ENCODE measurements at regions not wholly inside any gene's neighbourhood (a gene's known extent, or its start where the extent isn't known, plus 50 kb on each side); places are given as distances from the start of the nearest gene placed in this dataset.
"Not testable (repeated sequence)": the region's sequence is repeated elsewhere in the genome, so short reads cannot be mapped to it uniquely, and the experiment has no call there.

DNA sequence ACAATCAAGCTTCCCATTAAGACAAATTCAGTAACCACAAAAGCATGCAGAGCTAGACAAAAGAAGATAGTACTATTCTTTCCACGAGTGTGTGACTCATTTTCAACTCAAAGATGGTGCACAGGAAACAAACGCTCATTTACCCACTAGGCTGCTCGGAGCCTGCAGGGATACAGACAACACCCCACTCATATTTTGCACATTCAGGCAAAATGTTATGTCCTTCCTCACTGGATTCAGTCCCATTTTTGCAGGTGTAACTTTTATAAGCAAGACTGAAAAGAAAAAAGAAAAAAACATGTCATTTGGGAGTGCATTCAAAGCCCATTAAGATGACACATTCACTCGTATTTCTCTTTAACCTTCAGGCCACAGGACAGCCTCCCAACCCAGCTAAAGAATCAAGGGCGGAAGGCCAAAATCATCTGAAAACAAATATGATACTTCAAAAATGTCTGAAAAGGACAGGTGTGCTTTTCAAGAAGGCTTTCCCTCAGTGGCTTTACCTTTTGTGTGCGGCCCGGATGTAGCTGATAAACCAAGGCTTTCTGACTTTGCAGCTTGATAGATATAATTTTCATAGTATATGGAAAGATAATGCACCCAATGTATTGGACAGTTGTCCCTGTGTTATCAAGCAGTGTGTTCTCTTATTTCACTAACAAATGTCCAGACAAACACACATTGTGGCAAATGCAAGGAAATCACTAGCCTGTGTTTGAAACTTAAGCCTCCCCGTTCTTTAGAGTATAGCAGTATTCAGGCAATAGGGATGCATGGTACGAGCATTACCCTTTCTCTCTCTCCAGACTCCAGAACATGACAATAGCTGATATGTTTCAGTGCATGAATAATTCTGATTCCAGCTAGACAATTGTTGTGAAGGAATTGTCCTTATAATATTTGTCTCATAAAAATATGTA, 147.8 kb upstream of the KRR1 start:
- no peak for DNase-seq

DNA sequence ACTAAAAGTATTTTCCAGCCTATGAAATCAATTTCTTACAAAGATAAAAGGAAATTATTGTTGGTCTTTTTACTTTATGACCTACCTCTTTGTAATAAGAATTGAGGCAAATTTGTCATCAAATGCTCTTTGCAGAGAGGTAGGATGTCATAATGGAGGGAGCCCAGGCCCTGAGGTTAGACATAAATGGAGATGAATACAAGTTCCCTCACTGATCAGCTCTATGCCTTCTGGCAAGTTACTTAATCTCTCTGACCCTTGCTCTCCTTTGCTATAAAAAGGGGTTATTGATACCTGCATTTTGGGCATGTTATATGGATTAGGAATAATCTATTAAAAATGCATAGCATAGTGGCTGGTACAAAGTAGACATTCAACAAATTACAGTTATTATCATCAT, 146.9 kb upstream of the KRR1 start:
- DNase-seq: no peak

DNA sequence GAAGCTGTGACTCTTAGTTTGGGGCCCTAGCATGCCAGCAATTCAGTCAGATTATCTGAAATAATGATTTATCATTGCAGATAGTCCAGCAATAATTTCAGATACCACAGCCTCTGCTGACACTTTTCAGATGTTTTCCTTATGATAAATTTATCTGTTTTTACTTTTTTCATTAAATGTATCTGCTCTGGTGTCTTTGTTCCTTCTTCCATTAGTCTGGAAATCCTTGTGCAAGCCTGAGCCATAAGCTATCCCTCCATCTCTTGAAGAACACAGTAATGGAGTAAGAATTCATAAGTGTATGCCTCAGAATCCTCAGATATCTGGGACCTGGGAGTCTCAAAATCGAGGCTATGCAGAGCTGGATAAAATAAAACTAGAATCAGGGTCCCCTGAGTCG, 146.4 kb upstream of the KRR1 start:
- DNase-seq: no peak

DNA sequence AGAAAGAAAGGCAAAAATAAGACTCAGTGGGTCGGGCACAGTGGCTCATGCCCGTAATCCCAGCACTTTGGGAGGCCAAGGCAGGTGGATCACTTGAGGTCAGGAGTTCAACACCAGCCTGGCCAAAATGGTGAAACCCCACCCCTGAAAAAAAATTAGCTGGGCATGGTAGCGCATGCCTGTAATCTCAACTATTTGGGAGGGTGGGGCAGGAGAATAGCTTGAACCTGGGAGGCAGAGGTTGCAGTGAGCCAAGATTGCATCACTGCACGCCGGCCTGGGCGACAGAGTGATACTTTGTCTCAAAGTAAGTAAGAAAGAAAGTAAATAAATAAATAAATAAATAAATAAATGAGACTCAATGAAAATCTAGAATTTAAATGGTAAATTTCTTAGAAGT, 145.9 kb upstream of the KRR1 start:
- not testable (repeated sequence) for DNase-seq

DNA sequence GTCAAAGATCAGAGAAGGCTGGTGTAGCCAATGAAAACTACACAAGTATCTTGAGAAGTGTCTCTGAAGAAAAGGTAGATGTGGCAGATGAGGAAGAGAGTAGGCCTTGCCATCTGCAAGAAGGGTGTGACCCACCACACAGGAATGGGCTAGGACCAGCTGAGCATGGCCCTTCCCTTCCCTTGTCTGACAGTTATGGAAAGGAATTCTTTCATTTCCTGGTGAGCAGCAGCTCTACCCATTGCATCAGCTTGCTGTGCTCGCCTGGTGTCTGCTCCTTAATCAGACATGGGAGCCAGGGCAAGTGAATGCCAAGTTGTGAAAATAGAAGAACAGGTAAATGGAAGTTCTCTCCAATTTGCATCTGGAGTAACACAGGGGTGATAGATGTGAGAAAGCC, 145.2 kb upstream of the KRR1 start:
- DNase-seq: peak; percentile 11

DNA sequence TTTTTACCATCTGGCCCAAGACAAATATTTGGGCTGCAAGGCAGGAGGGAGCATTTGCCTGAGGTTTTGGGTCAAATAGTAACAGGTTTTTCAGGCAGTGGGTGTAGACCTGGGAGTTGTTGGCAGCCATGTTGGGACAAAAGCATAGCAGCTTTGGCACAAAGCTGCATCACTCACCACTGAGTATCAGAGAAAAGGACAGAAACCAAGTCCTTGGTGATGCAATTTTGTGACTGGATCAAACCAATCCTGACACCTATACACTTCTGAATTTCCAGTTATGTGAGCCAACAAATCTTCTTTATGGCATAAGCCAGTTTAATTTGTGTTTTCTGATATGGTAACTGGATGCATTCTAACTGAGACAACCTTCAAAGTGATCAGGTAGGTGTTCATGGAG, 144.8 kb upstream of the KRR1 start:
- no peak for DNase-seq

DNA sequence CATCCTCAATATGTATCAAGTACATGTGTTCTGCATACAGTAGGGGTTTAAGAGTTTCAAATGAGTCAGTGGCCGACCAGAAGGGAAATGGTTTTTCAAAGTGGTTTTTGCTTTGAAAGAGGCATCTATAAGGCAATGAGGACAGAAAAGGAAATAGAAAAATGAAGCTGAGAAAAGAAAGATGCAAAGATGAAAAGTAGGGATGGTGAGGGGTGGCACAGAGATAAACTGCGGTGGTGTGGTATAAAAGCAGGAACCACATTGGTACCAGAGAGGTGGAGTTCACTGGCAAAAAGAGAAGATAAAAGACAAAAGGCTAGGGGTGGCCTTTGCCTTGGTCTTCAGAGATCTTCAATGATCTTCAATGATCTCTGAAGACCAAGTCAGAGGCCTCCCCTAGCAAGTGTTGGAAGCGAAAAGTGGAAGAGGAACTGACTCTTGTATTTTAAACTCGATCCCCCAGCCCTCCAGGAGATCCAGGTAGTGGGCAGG, 144.0 kb upstream of the KRR1 start:
- DNase-seq: no peak

DNA sequence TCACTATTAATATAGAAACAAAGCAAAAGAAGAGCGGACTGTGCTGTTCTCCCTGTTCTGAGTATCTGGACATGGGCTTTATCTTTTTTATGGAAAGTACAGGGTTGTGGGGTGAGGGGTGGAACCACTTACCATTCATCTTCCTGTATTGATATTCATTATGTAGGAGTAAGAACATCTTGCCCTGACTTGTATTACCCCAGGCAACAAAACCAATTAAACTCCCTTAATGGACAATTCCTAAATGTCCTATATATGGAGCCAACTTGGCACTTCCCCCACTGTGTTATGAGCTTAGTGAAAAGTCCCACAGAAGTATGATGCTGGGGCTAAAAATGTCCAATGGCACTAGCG, 139.9 kb upstream of the KRR1 start:
- DNase-seq: no peak

DNA sequence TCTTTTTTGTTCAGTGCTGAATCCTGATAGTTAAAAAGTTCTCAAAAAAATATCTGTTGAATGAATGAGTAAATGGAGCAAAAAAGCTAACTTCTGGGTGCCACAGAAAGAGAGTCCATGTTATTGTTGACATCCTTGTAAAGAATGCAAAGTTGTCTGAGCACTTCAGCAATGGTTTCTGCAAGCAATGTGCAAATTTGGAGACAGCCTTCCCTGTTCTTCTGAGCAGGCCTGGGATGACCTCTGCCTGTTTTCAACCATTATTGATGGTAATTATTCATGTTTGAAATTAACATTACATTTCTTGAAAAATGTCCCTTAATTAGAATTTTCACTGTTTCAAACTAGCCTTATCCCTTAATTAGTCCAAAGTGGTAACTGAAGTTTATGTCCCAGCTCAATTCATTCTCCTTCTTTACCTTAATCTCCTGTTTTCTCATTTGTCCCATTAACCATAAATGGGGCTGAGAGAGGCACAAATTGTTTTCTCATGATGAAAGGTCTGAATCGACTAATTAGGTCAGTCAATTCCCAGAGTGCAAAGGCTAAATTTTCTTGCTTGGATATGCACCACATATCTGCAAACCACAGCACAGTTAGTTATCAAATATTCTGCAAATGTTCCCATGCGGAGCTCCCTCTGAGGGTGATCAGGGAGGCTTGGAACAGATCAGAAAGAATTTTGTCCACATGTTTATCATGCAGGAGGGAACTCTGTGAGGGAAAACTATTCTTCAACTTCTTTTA, 139.4 kb upstream of the KRR1 start:
- no peak for DNase-seq

DNA sequence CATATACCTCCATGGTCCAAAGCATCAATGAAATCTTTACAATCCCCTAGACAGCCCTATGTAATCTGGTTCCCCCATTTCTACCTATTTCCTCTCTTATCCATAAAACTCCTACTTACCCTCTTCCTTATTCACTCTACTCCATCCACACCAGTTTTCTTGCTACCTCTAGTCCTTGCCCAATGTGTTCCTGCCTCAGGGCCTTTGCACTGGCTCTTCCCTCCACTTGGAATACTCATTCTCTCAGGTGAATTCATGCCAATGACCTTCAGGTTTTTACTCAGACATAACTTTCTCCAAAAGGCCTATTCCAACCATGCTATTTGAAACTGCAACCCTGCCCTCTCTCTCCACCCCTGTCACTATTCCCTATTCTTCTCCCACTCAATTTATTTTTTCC, 138.7 kb upstream of the KRR1 start:
- DNase-seq: no peak

DNA sequence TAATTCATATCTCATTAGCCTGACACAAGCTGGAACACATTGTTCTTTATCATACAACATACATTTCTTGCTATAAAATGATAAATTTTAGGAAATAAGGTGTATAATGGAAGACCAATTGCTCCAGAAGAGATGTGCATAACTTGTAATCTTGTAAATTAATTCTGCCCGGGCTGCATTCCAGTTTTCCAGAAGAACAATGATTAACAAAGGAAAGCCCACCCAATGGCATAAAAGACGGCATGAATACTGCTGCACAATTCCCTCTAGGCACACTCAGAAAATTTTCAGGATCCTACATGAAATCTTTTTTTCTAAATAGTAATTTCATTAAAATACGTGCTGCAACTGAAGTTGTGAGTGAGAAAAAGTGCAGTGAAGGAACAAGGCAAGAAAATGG, 137.4 kb upstream of the KRR1 start:
- no peak for DNase-seq

DNA sequence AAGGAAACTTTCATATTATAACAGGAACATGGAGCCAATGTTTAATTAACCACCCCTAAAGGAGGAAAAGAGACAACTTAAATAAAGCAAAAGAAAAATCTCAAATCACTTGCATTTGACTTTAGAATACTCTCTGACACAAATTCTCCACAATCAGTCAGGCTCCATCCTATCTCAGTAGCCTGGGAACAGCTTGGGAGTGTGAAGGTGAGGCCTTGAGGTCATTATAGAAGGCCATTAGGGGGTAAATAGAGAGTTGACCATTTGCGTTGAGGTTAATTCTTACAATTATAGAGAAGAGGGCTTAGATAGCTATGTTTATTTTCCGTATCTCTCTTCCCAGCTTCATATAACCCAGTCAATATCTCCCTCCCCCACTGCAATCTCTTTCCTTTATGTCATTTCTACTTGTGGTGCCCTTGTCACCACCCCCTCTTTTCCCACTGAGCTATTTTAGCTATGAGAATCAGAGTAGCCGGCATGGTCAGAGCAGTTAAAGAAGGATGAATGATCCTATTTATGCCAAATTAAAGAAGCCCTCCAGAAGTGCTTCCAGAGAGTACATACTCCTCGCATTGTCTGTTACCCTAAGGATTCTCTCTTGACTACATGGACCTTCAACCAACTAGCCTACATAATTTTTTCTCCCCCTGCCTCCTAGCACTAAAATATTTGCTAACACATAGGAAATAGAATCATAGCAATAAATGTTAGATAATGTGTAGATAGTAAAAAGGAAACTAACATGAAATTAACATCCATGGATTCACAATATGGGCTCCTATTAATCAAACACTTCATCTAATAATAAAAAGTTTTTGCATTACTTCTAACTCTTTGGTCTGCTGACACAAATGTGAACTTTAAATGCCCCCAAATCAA, 135.2 kb upstream of the KRR1 start:
- no peak for DNase-seq

DNA sequence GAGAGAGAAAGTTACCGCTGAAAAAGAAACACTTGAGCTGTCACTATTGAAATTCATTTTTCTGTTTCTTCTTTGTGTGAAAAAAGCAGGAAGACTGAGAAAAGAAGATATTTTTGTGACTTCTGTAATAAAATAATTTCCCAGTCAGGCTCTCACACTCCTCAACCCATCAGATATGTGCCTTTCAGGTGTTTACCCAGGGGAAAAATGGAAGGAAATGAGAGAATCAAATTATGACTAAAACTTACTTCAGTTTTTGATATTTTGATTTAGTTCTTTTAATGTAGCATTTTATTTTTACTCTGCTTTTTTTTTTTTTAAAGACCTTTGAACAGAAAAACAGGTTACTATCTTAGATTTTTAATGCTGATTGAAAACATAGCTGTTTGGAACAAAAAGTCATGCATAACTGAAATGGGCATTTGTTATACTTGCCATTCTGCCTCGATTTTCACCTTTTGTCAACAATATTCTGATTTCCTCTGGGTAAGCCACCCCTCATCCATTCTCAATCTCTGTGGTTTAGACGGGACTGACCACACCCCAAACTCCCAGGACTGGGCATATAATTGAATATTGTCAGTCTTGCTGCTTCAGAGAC, 133.2 kb upstream of the KRR1 start:
- no peak for DNase-seq

DNA sequence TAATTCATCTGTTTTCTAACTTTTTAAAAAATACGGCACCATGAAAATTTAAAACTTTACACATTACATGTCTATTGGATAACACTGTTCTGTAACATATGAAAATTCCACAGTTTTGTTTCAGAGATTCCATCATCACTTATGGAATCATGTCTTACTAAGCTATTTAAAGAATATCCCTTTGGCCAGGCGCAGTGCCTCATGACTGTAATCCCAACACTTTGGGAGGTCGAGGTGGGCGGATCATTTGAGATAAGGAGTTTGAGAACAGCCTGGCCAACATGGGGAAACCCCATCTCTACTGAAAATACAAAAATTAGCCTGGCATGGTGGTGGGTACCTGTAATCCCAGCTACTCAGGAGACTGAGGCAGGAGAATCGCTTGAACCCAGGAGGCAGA, 131.7 kb upstream of the KRR1 start:
- not testable (repeated sequence) for DNase-seq

DNA sequence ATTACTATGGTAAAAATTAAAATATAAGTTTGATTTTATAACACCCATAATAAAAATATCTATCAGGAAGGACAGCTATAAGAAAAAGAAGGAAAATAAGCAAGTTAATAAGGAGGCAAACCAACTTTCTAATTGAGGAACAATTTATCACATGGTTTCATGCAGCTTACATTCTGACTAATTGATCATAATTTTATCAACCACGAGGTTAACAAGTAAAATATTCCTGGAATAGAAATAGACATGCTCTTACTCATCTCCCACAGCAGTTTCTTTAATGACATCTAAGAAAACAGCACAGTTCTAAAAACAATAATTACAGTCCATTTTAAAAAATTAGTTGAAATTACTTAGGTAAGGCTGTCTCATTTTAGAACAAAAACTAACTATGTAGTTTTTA, 130.8 kb upstream of the KRR1 start:
- no peak for DNase-seq

DNA sequence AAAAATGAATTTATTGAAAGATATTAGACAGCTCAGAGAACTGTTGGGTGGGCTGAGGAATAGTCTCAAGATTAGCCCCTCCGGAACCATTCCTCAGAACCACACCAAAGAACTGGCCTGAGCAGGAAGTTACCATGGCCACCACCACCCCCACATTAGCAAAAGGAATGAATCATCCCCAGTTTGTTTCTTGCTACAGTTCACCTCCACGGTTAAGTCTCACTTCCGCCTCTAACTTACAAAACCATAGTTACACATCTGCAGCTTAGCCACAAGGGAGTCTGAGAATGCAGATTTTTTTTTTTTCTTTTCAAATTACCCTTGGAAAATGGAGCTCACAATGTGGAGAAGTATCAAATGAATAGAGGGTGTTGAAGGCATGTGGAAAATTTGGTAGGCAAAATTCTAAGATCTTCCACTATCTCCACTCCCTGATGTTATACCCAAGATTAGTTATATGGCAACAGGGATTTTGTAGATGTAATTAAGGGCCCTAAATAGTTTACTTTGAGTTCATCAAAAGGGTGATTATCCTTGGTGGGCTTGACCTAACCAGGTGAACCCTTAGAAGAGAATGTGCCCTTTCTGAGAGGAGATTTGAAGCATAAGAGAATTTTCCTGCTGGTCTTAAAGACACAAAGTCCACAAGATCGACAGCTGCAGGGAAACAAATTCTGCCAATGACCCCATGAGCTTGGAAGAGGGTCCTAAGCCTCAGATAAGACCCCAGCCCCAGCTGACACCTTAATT, 129.8 kb upstream of the KRR1 start:
- no peak for DNase-seq

DNA sequence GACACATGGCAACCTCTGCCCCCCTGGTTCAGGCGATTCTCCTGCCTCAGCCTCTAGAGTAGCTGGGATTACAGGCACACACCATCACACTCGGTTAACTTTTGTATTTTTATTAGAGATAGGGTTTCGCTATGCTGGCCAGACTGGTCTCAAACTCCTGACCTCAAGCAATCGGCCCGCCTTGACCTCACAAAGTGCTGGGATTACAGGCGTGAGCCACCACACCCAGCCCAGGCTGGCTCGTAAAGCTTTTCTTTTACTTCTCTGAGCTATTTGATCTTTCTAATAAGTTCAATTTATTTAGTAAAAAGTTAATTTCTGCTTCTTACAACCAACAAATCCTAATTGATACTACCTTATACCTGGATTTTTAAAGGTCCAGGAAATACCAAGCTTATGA, 127.4 kb upstream of the KRR1 start:
- no peak for DNase-seq

DNA sequence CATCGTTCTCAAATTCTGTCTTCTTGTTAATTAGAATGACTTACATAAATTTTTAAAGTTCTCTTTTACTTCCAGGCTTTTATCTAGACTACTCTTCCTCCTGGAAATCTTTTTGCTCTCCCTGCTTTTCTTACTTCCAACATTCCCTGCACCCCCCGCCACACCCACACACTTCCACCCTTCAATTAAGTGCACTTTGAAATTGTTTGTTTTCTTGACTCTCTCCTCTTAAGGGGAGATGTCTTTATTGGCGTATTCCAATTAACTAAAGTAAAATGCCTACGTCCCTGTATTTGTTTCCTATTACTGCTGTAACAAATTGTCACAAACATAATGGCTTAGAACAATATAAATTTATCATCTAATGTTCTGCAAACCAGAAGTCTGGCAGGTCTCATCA, 125.2 kb upstream of the KRR1 start:
- no peak for DNase-seq

DNA sequence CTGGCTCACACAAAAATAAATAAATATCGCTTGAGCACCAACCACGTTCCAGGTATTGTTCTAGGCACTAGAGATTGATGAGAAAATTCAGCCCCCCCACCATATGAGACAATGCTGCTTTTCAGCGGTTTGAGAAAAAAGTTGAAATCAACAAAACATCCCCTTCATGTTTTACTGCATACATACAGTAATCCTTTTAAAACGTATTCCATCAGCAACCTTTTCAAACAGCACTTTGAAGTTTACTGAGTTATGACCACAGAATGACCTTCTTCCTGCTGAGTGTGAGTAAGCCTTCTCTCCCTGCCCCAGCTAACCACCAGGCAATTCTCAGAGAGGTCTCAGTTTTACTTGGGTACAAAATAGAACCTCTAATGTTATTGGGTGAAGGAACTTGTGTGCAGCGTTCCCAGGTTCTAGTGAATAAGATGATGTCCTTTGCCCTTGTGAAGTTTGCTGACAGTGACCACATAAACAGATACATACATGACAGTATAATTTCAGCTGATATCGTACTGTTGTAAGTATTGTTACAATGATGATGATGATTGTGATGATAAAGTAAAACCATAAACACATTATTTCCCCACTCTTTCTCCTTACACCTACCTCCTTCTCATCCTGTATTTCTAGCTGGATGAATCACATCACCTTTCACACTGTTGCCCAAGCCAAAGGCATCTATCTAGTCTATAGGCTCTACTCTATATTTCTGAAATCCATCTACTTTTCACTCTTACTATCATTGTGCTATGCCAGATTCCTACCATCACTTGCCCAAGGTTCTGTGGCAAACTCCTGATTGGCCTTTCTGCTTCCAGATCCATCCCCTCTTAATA, 124.4 kb upstream of the KRR1 start:
- DNase-seq: no peak

DNA sequence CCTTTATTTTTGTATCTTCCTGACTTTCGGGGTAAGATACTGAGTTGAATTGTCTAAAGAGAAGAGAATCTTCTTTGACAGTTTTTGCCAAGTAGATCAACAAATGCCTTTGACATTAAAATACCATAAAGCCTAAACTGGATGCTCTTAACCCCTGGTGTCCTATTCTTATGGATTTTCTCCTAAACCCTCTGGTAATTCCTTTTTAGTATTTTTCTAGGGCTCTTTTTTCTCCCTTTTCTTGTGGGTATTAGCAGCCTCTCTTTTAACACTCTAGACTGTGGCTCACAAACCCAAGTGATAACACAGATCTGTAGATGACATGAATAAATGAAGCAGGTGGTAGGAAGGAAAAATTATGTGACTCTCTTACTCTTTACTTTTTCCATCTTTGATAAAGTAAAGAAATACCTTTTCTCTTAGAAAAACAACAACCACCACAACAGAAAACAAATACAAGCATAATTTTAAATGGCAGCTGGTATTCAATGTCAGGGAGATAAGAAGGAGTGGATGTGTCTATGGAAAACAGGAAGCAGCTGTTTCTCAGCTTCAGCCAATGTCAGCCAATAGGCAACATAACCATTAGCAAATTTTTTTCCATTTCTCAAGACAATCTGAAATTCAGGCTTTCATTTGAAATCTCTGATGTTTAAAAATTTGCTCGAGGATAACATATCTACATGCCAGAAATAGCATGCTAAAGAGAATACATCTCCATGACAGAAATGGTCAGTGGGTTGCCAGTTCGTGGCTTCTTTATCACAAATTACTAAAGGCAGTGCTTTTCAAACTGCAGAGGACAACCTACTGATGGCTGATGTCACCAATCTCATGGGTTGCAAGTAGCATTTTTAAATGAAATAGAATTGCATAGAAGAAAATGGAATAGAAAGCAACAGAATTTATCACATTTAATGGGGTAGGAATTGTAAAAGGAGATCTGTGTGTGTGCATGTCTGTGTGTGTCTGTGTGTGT, 123.1 kb upstream of the KRR1 start:
- no peak for DNase-seq

Measured in 8988T (cell line).